ENCODE measurements at regions not wholly inside any gene's neighbourhood (a gene's known extent, or its start where the extent isn't known, plus 50 kb on each side); places are given as distances from the start of the nearest gene placed in this dataset.

DNA sequence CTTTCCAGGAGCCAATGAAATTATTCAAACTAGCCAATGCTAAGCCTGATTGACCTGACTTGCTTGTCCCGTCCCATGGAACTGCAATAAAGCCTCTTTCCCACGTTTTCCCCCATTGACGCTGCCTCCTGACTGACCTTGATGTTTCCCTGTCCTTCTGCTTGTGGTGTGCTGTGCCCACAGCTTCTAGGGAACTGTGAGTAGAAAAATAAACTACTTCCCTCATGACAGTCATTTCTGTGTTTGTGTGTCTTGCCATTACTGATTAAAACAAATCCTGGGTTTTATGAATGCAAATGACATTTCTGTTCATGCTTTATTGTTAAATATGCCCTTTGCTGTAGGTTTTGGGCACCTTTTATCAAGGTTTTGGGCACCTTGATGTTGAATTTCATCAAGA lies 91.3 kb upstream of the ABI1 start:
- H3K36me3 Mint-ChIP-seq: no peaks in the 10 kb centered on the region
- peaks cover 9% of the 10 kb centered on the region for H3K9me3 Mint-ChIP-seq
- no peak overlapping the region for H3K27ac Mint-ChIP-seq
- no peaks in the 10 kb centered on the region for H3K27me3 Mint-ChIP-seq
- no peak overlapping the region for H3K4me3 Mint-ChIP-seq
- no peak for DNase-seq (ENCODE audit: extremely low spot score, unreplicated experiment)
- no peaks in the 10 kb centered on the region for H3K4me1 Mint-ChIP-seq (ENCODE audit: unreplicated experiment)
- TF ChIP-seq, protein P1, sequence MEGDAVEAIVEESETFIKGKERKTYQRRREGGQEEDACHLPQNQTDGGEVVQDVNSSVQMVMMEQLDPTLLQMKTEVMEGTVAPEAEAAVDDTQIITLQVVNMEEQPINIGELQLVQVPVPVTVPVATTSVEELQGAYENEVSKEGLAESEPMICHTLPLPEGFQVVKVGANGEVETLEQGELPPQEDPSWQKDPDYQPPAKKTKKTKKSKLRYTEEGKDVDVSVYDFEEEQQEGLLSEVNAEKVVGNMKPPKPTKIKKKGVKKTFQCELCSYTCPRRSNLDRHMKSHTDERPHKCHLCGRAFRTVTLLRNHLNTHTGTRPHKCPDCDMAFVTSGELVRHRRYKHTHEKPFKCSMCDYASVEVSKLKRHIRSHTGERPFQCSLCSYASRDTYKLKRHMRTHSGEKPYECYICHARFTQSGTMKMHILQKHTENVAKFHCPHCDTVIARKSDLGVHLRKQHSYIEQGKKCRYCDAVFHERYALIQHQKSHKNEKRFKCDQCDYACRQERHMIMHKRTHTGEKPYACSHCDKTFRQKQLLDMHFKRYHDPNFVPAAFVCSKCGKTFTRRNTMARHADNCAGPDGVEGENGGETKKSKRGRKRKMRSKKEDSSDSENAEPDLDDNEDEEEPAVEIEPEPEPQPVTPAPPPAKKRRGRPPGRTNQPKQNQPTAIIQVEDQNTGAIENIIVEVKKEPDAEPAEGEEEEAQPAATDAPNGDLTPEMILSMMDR (conservative IDR thresholded peaks at IDR 0.05): no peak

- no peak overlapping the region for H3K27ac Mint-ChIP-seq
Measured at GRCh38 chr10:26951650-26952049, 90.9 kb upstream of the ABI1 start.

GRCh38 chr10:26950934-26951333 lies 90.2 kb upstream of the ABI1 start:
- DNase-seq (ENCODE audit: extremely low spot score, unreplicated experiment): no peak
- Mint-ChIP-seq H3K9me3 (peaks cover 9% of the 10 kb centered on the region), H3K36me3 (no peaks in the 10 kb centered on the region), H3K4me3 (no peak overlapping the region), H3K27ac (no peak overlapping the region), H3K4me1 (ENCODE audit: unreplicated experiment) (no peaks in the 10 kb centered on the region), H3K27me3 (no peaks in the 10 kb centered on the region)
- TF ChIP-seq, protein P1 (conservative IDR thresholded peaks at IDR 0.05): no peak

More at GRCh38 chr10:26951650-26952049, 90.9 kb upstream of the ABI1 start:
- no peaks in the 10 kb centered on the region for H3K27me3 Mint-ChIP-seq
- no peak for DNase-seq (ENCODE audit: extremely low spot score, unreplicated experiment)
- no peak overlapping the region for H3K4me3 Mint-ChIP-seq
- no peaks in the 10 kb centered on the region for H3K36me3 Mint-ChIP-seq
- H3K9me3 Mint-ChIP-seq: peaks cover 9% of the 10 kb centered on the region
- no peaks in the 10 kb centered on the region for H3K4me1 Mint-ChIP-seq (ENCODE audit: unreplicated experiment)
- TF ChIP-seq, protein P1 (conservative IDR thresholded peaks at IDR 0.05): no peak

GRCh38 chr10:26946102-26946811 lies 85.5 kb upstream of the ABI1 start:
- no peak overlapping the region for H3K4me3 Mint-ChIP-seq
- peaks cover 9% of the 10 kb centered on the region for H3K9me3 Mint-ChIP-seq
- H3K27ac Mint-ChIP-seq: no peak overlapping the region
- no peak for DNase-seq (ENCODE audit: extremely low spot score, unreplicated experiment)
- H3K27me3 Mint-ChIP-seq: no peaks in the 10 kb centered on the region
- H3K4me1 Mint-ChIP-seq (ENCODE audit: unreplicated experiment): no peaks in the 10 kb centered on the region
- TF ChIP-seq, protein P1 (conservative IDR thresholded peaks at IDR 0.05): no peak
- H3K36me3 Mint-ChIP-seq: no peaks in the 10 kb centered on the region

DNA sequence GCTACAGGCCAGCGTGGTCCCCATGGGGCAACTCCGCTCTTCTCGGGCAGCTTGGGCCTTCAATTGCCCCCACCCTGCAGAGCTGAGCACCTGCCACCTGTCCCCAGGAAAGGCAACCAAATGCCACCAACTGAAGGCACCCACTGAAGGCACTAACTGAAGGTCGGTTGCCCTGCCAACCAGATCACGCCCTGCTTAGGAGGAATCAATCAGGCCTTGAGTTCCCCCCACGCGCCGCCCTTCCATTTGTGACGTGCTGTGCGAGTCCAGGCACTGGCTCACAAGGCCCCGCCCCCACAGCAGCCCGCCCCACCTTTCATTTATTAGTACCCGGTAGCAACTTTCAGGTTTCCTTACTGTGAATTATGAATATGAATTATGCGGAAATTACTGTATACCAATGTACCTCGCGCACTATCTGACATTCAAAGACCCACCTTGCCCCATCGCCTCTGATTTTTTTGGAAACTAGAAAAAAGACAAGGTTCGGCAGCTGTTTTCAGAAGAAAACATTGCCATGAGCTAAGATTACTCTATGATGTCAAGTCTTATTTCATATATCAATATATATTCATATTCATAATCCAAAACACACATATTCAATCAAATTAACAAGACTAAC lies 83.6 kb upstream of the ABI1 start:
- H3K36me3 Mint-ChIP-seq: no peaks in the 10 kb centered on the region
- TF ChIP-seq, protein P1 (conservative IDR thresholded peaks at IDR 0.05): no peak
- H3K4me3 Mint-ChIP-seq: no peak overlapping the region
- H3K9me3 Mint-ChIP-seq: no peaks in the 10 kb centered on the region
- H3K4me1 Mint-ChIP-seq (ENCODE audit: unreplicated experiment): no peaks in the 10 kb centered on the region
- H3K27me3 Mint-ChIP-seq: no peaks in the 10 kb centered on the region
- H3K27ac Mint-ChIP-seq: no peak overlapping the region
- no peak for DNase-seq (ENCODE audit: extremely low spot score, unreplicated experiment)

Measured in type B pancreatic cell (in vitro differentiated cells).